A673 (cell line): ENCODE measurements at regions not wholly inside any gene's neighbourhood (a gene's known extent, or its start where the extent isn't known, plus 50 kb on each side); places are given as distances from the start of the nearest gene placed in this dataset.

Experiments
- BruUV-seq: library from RNA; stranded (reverse); fragments of 400-500 nt; replicated peaks from 2 replicates; lab custom pipeline; 2021; lab: Mats Ljungman, UMichigan
- CTCF ChIA-PET: fragments of 300-600 bp; sonication (Branson Sonifier 250); formaldehyde crosslinking; loops from one replicate; lab custom pipeline; 2022; ENCODE audit warnings: antibody characterized with exemption; lab: Charles Lee
- POLR2A ChIA-PET: fragments of 300-600 bp; sonication (Branson Sonifier 250); formaldehyde crosslinking; loops from one replicate; lab custom pipeline; 2022; ENCODE audit warnings: antibody characterized with exemption; ENCODE audit not compliant: low non-redundant PET; lab: Charles Lee
- DNase-seq: peaks from one replicate; pipeline ENCODE4 v3.0.0-alpha.2; 2015; ENCODE audit warnings: low spot score
- H3K27ac ChIP-seq: fragments of 200-600 bp; sonication (generic); 2 replicates; pipeline ENCODE4 v1.5.1; 2016; ENCODE audit warnings: mixed run types, low read depth, mild to moderate bottlenecking, mixed read lengths, antibody characterized with exemption, low read length; ENCODE audit not compliant: poor library complexity, severe bottlenecking
- H3K27me3 ChIP-seq: fragments of 200-600 bp; sonication (generic); replicated peaks from 2 replicates; pipeline ENCODE4 v1.6.1; 2017; ENCODE audit warnings: mixed run types, low read depth, mild to moderate bottlenecking, mixed read lengths, antibody characterized with exemption, low read length; ENCODE audit not compliant: insufficient read depth, poor library complexity
- H3K36me3 ChIP-seq: fragments of 200-600 bp; sonication (generic); 2 replicates; pipeline ENCODE4 v1.6.1; 2016; ENCODE audit warnings: mixed run types, mild to moderate bottlenecking, mixed read lengths, antibody characterized with exemption, low read length; ENCODE audit not compliant: insufficient read depth, poor library complexity, severe bottlenecking
- H3K4me1 ChIP-seq: fragments of 200-600 bp; sonication (generic); 2 replicates; pipeline ENCODE4 v1.6.1; 2017; ENCODE audit warnings: mixed run types, mild to moderate bottlenecking, mixed read lengths, antibody characterized with exemption, low read length; ENCODE audit not compliant: insufficient read depth, poor library complexity, severe bottlenecking
- H3K4me3 ChIP-seq: fragments of 200-600 bp; sonication (generic); 2 replicates; pipeline ENCODE4 v1.5.1; 2016; ENCODE audit warnings: low read depth, mixed run types, mild to moderate bottlenecking, mixed read lengths, low read length; ENCODE audit not compliant: poor library complexity, severe bottlenecking
- H3K9me3 ChIP-seq: fragments of 200-600 bp; sonication (generic); 2 replicates; pipeline ENCODE4 v1.6.1; 2016; ENCODE audit warnings: mixed run types, low read depth, mild to moderate bottlenecking, mixed read lengths, antibody characterized with exemption, low read length; ENCODE audit not compliant: poor library complexity, severe bottlenecking
- CTCF ChIP-seq: fragments of 300-800, 200-600 bp; sonication (generic); conservative IDR thresholded peaks from 2 replicates; pipeline ENCODE4 v1.5.1; 2017; ENCODE audit warnings: low read depth, mild to moderate bottlenecking, antibody characterized with exemption, low read length, moderate library complexity, mixed read lengths
- EZH2 ChIP-seq: fragments of 200-600 bp; sonication (generic); IDR thresholded peaks from 2 replicates; pipeline ENCODE4 v1.6.1; 2017; ENCODE audit warnings: borderline replicate concordance, low read depth, mild to moderate bottlenecking, mixed read lengths, antibody characterized with exemption, low read length; ENCODE audit not compliant: poor library complexity, severe bottlenecking
- intact Hi-C: fragments of 100-400 bp; cut with micrococcal nuclease; formaldehyde crosslinking; loops from one replicate; pipeline ENCODE4 v1.10.0; 2022; ENCODE audit not compliant: unreplicated experiment

- no peak overlapping the region for H3K27ac ChIP-seq
- H3K9me3 ChIP-seq: no peaks in the 10 kb centered on the region
- no peaks in the 10 kb centered on the region for H3K36me3 ChIP-seq
- no peak overlapping the region for H3K4me3 ChIP-seq
- CTCF ChIA-PET: no interaction called here
- intact Hi-C loops: no loop called here
- TF ChIP-seq CTCF (no peak), EZH2 (no peak)
- POLR2A ChIA-PET: interaction anchor here (0.6 kb wide), 1 partner anchor 31 kb away, joined by 3 read pairs; no protein-coding TSS in a partner anchor
- no peak for DNase-seq
- no peaks in the 10 kb centered on the region for H3K4me1 ChIP-seq
- H3K27me3 ChIP-seq: no peaks in the 10 kb centered on the region
- BruUV-seq: no TSS peak
Measured at GRCh38 chrX:124791492-124792095, 445.2 kb downstream of the SH2D1A start.

- no peaks in the 10 kb centered on the region for H3K27me3 ChIP-seq
- DNase-seq: no peak
- TF ChIP-seq EZH2 (no peak), CTCF (no peak)
- H3K36me3 ChIP-seq: no peaks in the 10 kb centered on the region
- no peaks in the 10 kb centered on the region for H3K4me1 ChIP-seq
- H3K4me3 ChIP-seq: no peak overlapping the region
- no TSS peak for BruUV-seq
- H3K9me3 ChIP-seq: peaks cover 3% of the 10 kb centered on the region
- CTCF ChIA-PET: no interaction called here
- POLR2A ChIA-PET: no interaction called here
- intact Hi-C loops: no loop called here
- H3K27ac ChIP-seq: no peak overlapping the region
Measured at GRCh38 chrX:124796989-124797388, 450.6 kb downstream of the SH2D1A start.

- Histone ChIP-seq H3K36me3 (no peaks in the 10 kb centered on the region), H3K4me1 (no peaks in the 10 kb centered on the region), H3K4me3 (no peak overlapping the region), H3K27me3 (no peaks in the 10 kb centered on the region), H3K27ac (no peak overlapping the region), H3K9me3 (peaks cover 2% of the 10 kb centered on the region)
- ChIA-PET CTCF (no interaction called here), POLR2A (no interaction called here)
- TF ChIP-seq EZH2: no peak
- intact Hi-C loops: no loop called here
- BruUV-seq: no TSS peak
- no peak for DNase-seq
Measured at GRCh38 chrX:124804962-124805361, 458.6 kb downstream of the SH2D1A start.

- intact Hi-C loops: no loop called here
- no peak for DNase-seq
- no peak overlapping the region for H3K4me3 ChIP-seq
- H3K36me3 ChIP-seq: no peaks in the 10 kb centered on the region
- no peaks in the 10 kb centered on the region for H3K27me3 ChIP-seq
- no peak overlapping the region for H3K27ac ChIP-seq
- POLR2A ChIA-PET: no interaction called here
- TF ChIP-seq CTCF (no peak), EZH2 (no peak)
- CTCF ChIA-PET: no interaction called here
- peaks cover 4% of the 10 kb centered on the region for H3K9me3 ChIP-seq
- BruUV-seq: no TSS peak
- H3K4me1 ChIP-seq: no peaks in the 10 kb centered on the region
Measured at GRCh38 chrX:124805486-124805885, 459.1 kb downstream of the SH2D1A start.
